ENCODE measurements at regions not wholly inside any gene's neighbourhood (a gene's known extent, or its start where the extent isn't known, plus 50 kb on each side); places are given as distances from the start of the nearest gene placed in this dataset.

DNA sequence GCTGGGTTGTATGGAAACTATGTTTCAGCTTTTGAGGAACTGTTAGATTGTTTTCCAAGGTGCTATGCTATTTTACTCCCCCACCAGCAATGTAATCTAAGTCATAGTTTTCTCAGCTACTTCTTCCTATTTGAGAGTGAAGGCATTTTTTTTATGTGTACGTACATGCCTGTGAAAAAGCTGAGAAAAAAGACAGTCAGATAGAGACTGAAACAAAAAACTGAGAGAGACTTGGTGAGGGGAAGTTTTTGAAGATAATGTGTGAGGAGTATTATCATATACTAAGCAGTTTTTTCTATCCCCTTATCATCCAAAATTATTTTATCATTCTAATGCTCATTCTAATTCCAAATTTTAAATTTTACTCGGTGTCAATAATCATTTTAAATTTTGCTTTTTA, 780.0 kb downstream of the BCKDHB start:
- no peak for TF ChIP-seq SPI1 (IDR thresholded peaks at IDR 0.05; ENCODE audit: borderline replicate concordance, low read depth)
- TF ChIP-seq, protein P1, sequence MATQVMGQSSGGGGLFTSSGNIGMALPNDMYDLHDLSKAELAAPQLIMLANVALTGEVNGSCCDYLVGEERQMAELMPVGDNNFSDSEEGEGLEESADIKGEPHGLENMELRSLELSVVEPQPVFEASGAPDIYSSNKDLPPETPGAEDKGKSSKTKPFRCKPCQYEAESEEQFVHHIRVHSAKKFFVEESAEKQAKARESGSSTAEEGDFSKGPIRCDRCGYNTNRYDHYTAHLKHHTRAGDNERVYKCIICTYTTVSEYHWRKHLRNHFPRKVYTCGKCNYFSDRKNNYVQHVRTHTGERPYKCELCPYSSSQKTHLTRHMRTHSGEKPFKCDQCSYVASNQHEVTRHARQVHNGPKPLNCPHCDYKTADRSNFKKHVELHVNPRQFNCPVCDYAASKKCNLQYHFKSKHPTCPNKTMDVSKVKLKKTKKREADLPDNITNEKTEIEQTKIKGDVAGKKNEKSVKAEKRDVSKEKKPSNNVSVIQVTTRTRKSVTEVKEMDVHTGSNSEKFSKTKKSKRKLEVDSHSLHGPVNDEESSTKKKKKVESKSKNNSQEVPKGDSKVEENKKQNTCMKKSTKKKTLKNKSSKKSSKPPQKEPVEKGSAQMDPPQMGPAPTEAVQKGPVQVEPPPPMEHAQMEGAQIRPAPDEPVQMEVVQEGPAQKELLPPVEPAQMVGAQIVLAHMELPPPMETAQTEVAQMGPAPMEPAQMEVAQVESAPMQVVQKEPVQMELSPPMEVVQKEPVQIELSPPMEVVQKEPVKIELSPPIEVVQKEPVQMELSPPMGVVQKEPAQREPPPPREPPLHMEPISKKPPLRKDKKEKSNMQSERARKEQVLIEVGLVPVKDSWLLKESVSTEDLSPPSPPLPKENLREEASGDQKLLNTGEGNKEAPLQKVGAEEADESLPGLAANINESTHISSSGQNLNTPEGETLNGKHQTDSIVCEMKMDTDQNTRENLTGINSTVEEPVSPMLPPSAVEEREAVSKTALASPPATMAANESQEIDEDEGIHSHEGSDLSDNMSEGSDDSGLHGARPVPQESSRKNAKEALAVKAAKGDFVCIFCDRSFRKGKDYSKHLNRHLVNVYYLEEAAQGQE (IDR thresholded peaks at IDR 0.05; ENCODE audit: insufficient replicate concordance, low read depth): no peak
- TF ChIP-seq POLR2AphosphoS5 (IDR thresholded peaks at IDR 0.05; ENCODE audit: low read depth): no peak
- no peak overlapping the region for H3K4me3 ChIP-seq (replicated peaks; ENCODE audit: insufficient read depth, low read length)
- no peaks in the 10 kb centered on the region for H3K27me3 ChIP-seq (ENCODE audit: insufficient read depth, poor library complexity, severe bottlenecking)
- no peak for DNase-seq (ENCODE audit: low read depth in 1 of 2, low spot score in 1 of 2)
- H3K27ac ChIP-seq (replicated peaks): no peak overlapping the region

DNA sequence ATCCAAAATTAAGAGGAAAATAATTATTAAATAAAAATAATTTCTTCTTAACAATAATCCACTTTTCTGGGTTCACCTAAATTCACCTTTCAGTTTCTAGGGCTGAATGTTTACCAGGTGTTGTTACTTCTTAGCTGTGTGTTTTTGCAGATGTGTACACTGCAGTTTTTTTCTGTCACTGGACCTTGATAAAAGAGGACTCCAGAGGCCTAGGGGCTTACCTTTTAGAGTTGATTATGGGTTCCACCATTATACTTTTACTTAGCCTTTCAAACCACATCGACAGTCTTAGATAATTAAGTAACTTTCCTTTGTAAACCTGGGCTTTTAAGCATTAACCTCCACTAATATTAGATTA, 766.5 kb downstream of the BCKDHB start:
- H3K4me3 ChIP-seq (replicated peaks; ENCODE audit: insufficient read depth, low read length): no peak overlapping the region
- H3K27me3 ChIP-seq (ENCODE audit: insufficient read depth, poor library complexity, severe bottlenecking): no peaks in the 10 kb centered on the region
- no peak for DNase-seq (ENCODE audit: low read depth in 1 of 2, low spot score in 1 of 2)
- no peak for TF ChIP-seq POLR2AphosphoS5 (IDR thresholded peaks at IDR 0.05; ENCODE audit: low read depth)
- TF ChIP-seq, protein P1 (IDR thresholded peaks at IDR 0.05; ENCODE audit: insufficient replicate concordance, low read depth): no peak
- TF ChIP-seq, protein P2, sequence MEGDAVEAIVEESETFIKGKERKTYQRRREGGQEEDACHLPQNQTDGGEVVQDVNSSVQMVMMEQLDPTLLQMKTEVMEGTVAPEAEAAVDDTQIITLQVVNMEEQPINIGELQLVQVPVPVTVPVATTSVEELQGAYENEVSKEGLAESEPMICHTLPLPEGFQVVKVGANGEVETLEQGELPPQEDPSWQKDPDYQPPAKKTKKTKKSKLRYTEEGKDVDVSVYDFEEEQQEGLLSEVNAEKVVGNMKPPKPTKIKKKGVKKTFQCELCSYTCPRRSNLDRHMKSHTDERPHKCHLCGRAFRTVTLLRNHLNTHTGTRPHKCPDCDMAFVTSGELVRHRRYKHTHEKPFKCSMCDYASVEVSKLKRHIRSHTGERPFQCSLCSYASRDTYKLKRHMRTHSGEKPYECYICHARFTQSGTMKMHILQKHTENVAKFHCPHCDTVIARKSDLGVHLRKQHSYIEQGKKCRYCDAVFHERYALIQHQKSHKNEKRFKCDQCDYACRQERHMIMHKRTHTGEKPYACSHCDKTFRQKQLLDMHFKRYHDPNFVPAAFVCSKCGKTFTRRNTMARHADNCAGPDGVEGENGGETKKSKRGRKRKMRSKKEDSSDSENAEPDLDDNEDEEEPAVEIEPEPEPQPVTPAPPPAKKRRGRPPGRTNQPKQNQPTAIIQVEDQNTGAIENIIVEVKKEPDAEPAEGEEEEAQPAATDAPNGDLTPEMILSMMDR (IDR thresholded peaks at IDR 0.05; ENCODE audit: insufficient read depth, low read length): no peak
- no peak for TF ChIP-seq SPI1 (IDR thresholded peaks at IDR 0.05; ENCODE audit: borderline replicate concordance, low read depth)
- no peak for TF ChIP-seq GABPA (IDR thresholded peaks at IDR 0.05; ENCODE audit: low read depth)
- no peak overlapping the region for H3K27ac ChIP-seq (replicated peaks)

DNA sequence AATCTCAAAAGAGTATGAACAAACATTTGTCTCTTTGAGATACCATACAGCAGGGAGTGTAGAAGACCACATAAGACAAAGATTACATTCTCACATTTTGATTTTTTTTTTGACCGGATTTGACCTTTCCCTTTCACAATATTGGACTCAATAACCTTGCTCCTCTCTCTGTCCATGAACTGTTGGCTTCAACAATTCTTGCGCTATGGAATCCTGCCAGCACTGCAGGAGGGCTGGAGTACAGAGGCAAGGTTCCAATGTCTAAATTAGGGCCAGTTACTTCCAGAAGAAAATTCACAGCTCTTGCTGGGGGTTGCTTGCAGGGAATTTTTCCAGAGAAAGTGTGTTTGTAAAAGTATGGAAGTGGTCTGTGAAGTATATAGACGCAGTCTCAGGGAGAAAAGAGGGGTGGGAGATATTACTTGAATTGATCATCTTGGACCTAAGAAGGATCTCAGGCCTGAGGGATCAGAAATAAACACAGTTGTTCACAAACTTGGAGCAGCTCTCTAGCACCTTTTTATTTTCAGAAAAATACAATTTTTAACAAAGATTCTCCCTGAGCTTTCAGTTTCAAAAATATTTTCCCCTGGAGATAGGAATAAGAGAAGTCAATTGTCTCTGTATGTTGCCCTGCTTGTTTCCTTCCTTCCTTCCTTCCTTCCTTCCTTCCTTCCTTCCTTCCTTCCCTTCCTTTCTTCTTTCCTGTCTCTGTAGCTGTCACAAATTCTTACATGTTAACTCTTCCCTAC, 765.9 kb downstream of the BCKDHB start:
- no peak for DNase-seq (ENCODE audit: low read depth in 1 of 2, low spot score in 1 of 2)
- Histone ChIP-seq H3K27ac (replicated peaks) (no peak overlapping the region), H3K27me3 (ENCODE audit: insufficient read depth, poor library complexity, severe bottlenecking) (no peaks in the 10 kb centered on the region), H3K4me3 (replicated peaks; ENCODE audit: insufficient read depth, low read length) (no peak overlapping the region)
- TF ChIP-seq SPI1 (IDR thresholded peaks at IDR 0.05; ENCODE audit: borderline replicate concordance, low read depth): no peak
- no peak for TF ChIP-seq GABPA (IDR thresholded peaks at IDR 0.05; ENCODE audit: low read depth)
- TF ChIP-seq, protein P1 (IDR thresholded peaks at IDR 0.05; ENCODE audit: insufficient replicate concordance, low read depth): no peak

DNA sequence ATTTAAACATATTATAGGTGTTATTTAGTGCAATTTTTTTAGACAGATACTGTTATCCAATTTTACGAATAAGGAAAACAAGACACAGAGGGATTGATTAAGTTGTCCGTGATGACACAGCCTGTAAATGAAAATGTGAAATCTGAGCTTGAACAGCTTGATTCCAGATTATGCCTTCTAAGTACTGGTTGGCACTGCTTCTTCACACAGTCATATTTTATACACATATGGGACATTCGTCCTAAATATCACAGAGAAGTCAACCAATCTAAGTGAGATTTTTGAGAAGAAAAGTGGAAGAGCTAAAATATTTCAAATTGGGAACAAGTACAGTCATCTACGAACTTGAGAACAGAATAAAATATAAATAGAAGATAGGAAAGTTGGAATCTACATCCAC, 756.3 kb downstream of the BCKDHB start:
- no peak for DNase-seq (ENCODE audit: low read depth in 1 of 2, low spot score in 1 of 2)
- no peak for TF ChIP-seq POLR2AphosphoS5 (IDR thresholded peaks at IDR 0.05; ENCODE audit: low read depth)
- TF ChIP-seq, protein P2 (IDR thresholded peaks at IDR 0.05; ENCODE audit: insufficient read depth, low read length): no peak
- TF ChIP-seq, protein P1 (IDR thresholded peaks at IDR 0.05; ENCODE audit: insufficient replicate concordance, low read depth): no peak

More for the DNA sequence above, 756.3 kb downstream of the BCKDHB start:
- Histone ChIP-seq H3K27ac (replicated peaks) (no peak overlapping the region), H3K4me3 (replicated peaks; ENCODE audit: insufficient read depth, low read length) (no peak overlapping the region), H3K27me3 (ENCODE audit: insufficient read depth, poor library complexity, severe bottlenecking) (no peaks in the 10 kb centered on the region)

Data from HL-60 (cell line).